Neural cell (in vitro differentiated cells): ENCODE measurements at regions not wholly inside any gene's neighbourhood (a gene's known extent, or its start where the extent isn't known, plus 50 kb on each side); places are given as distances from the start of the nearest gene placed in this dataset.

Source experiments
- CTCF ChIP-seq: fragments of 450-650 bp; IDR thresholded peaks from 2 replicates; pipeline ENCODE4 v1.5.1; 2014; ENCODE audit warnings: antibody characterized with exemption, mild to moderate bottlenecking, moderate library complexity; ENCODE audit not compliant: poor library complexity, severe bottlenecking
- EP300 ChIP-seq: fragments of 450-650 bp; conservative IDR thresholded peaks from 2 replicates; pipeline ENCODE4 v1.6.1; 2014; ENCODE audit warnings: antibody characterized with exemption, mild to moderate bottlenecking, moderate library complexity; ENCODE audit not compliant: poor library complexity, severe bottlenecking
- EZH2 ChIP-seq: fragments of 200-600, 300-800 bp; shearing (Covaris generic), sonication (generic); IDR thresholded peaks from 2 replicates; pipeline ENCODE4 v1.6.1; 2014; ENCODE audit warnings: antibody characterized with exemption, low read length, borderline replicate concordance, mild to moderate bottlenecking; ENCODE audit not compliant: insufficient read depth, poor library complexity, severe bottlenecking
- POLR2AphosphoS5 ChIP-seq: IDR thresholded peaks from 2 replicates; pipeline ENCODE4 v1.6.1; 2012
- RAD21 ChIP-seq: fragments of 450-650 bp; conservative IDR thresholded peaks from 2 replicates; pipeline ENCODE4 v1.6.1; 2014; ENCODE audit warnings: antibody characterized with exemption, mild to moderate bottlenecking, moderate library complexity

- no peak for TF ChIP-seq CTCF
- no peak for TF ChIP-seq POLR2AphosphoS5
- TF ChIP-seq EZH2, result no peak
- no peak for TF ChIP-seq EP300
- no peak for TF ChIP-seq RAD21
These were observed 488.4 kb upstream of the PIK3C3 start for GRCh38 chr18:41466436-41467160.
